Limb (tissue), 2 donors: ENCODE measurements at regions not wholly inside any gene's neighbourhood (a gene's known extent, or its start where the extent isn't known, plus 50 kb on each side); places are given as distances from the start of the nearest gene placed in this dataset.
A peak's percentile ranks its signal among the peaks of the same experiment; 100 is the strongest.

Experiments used
- DNase-seq, 2 donors: peaks; one replicate each; pipeline ENCODE4 v3.0.0-alpha.2; 2016; ENCODE audit errors: extremely low spot score in 2 of 2

GRCh38 chr2:236714080-236714479, 144.5 kb downstream of the ACKR3 start:
- no peak for DNase-seq

- peak in 1 of 2 donors; percentile 56 for DNase-seq
These were observed 145.5 kb downstream of the ACKR3 start for GRCh38 chr2:236715077-236715476.

- DNase-seq = peak in 1 of 2 donors; percentile 51
These were observed 145.9 kb downstream of the ACKR3 start for GRCh38 chr2:236715491-236715961.

- no peak for DNase-seq
These were observed 147.5 kb downstream of the ACKR3 start for GRCh38 chr2:236717120-236717519.

- no peak for DNase-seq
These were observed 148.1 kb downstream of the ACKR3 start for GRCh38 chr2:236717729-236718128.

GRCh38 chr2:236718207-236718992, 148.8 kb downstream of the ACKR3 start:
- DNase-seq = no peak

- no peak for DNase-seq
These were observed 149.6 kb downstream of the ACKR3 start for GRCh38 chr2:236719192-236719635.

- DNase-seq = no peak
These were observed 151.4 kb downstream of the ACKR3 start for GRCh38 chr2:236720974-236721540.

- no peak for DNase-seq
These were observed 154.6 kb downstream of the ACKR3 start for GRCh38 chr2:236724200-236724599.

GRCh38 chr2:236726701-236727450, 157.3 kb downstream of the ACKR3 start:
- DNase-seq = no peak

- no peak for DNase-seq
These were observed 159.5 kb downstream of the ACKR3 start for GRCh38 chr2:236728916-236729670.

- no peak for DNase-seq
These were observed 160.8 kb downstream of the ACKR3 start for GRCh38 chr2:236730393-236730792.

GRCh38 chr2:236731767-236732580, 162.3 kb downstream of the ACKR3 start:
- no peak for DNase-seq

- no peak for DNase-seq
These were observed 163.5 kb downstream of the ACKR3 start for GRCh38 chr2:236733156-236733555.

GRCh38 chr2:236735825-236736238, 166.2 kb downstream of the ACKR3 start:
- no peak for DNase-seq

GRCh38 chr2:236738030-236738429, 168.4 kb downstream of the ACKR3 start:
- DNase-seq = no peak

- no peak for DNase-seq
These were observed 169.3 kb downstream of the ACKR3 start for GRCh38 chr2:236738896-236739295.

GRCh38 chr2:236739663-236740062, 170.0 kb downstream of the ACKR3 start:
- no peak for DNase-seq

- DNase-seq = no peak
These were observed 170.9 kb downstream of the ACKR3 start for GRCh38 chr2:236740506-236740905.

GRCh38 chr2:236743039-236743920, 173.7 kb downstream of the ACKR3 start:
- DNase-seq = no peak
